ENCODE measurements at regions not wholly inside any gene's neighbourhood (a gene's known extent, or its start where the extent isn't known, plus 50 kb on each side); places are given as distances from the start of the nearest gene placed in this dataset.

- Histone ChIP-seq H3K27ac (ENCODE audit: low read depth, low read length) (no peak overlapping the region), H3K36me3 (ENCODE audit: control insufficient read depth in 1 of 2, insufficient read depth in 2 of 2, low read length in 2 of 2) (no peaks in the 10 kb centered on the region), H3K4me2 (ENCODE audit: low read length) (no peak overlapping the region), H3K27me3 (ENCODE audit: insufficient read depth, low read length) (no peaks in the 10 kb centered on the region), H3K79me2 (ENCODE audit: insufficient read depth, low read length) (no peaks in the 10 kb centered on the region), H3K9ac (ENCODE audit: low read length) (no peak overlapping the region), H3K4me3 (replicated peaks in 1 of 2; ENCODE audit: low read depth in 1 of 2, low read length in 2 of 2) (no peak overlapping the region), H3K9me3 (ENCODE audit: control insufficient read depth in 1 of 2, insufficient read depth in 1 of 2, low read depth in 1 of 2, low read length in 2 of 2) (peaks cover 55 to 68% of the 10 kb centered on the region in 2 experiments; a peak in 3 of 4 replicates), H3K4me1 (ENCODE audit: control insufficient read depth in 1 of 2, insufficient read depth in 2 of 2, low read length in 2 of 2) (no peaks in the 10 kb centered on the region), H3K9me2 (ENCODE audit: insufficient read depth) (no peaks in the 10 kb centered on the region), H4K20me1 (ENCODE audit: insufficient read depth) (no peaks in the 10 kb centered on the region), H2AFZ (ENCODE audit: low read depth, low read length, poor library complexity, severe bottlenecking) (no peak overlapping the region)
- DNase-seq (ENCODE audit: low read depth, low spot score) (no peak), ATAC-seq (no peak)
- no TSS peak for BruUV-seq (replicated peaks)
- TF ChIP-seq MAX (IDR thresholded peaks at IDR 0.05): no peak
- intact Hi-C loops (cut with micrococcal nuclease): no loop called here
- ChIA-PET CTCF (no interaction called here), RAD21 (ENCODE audit: low non-redundant PET in 1 of 2, low total read pairs in 2 of 2, uncharacterized antibody in 2 of 2, unreplicated experiment in 2 of 2) (no interaction called here), POLR2A (no interaction called here)
These were observed 174.2 kb downstream of the KIF2B start for GRCh38 chr17:53996890-53997289.

- ChIA-PET RAD21 (ENCODE audit: low non-redundant PET in 1 of 2, low total read pairs in 2 of 2, uncharacterized antibody in 2 of 2, unreplicated experiment in 2 of 2) (no interaction called here), POLR2A (no interaction called here), CTCF (no interaction called here)
- no peaks in the 10 kb centered on the region for H3K4me1 ChIP-seq (ENCODE audit: control insufficient read depth in 1 of 2, insufficient read depth in 2 of 2, low read length in 2 of 2)
- no peak for DNase-seq (ENCODE audit: low read depth, low spot score)
- no peaks in the 10 kb centered on the region; a peak in 1 of 4 replicates for H3K36me3 ChIP-seq (ENCODE audit: control insufficient read depth in 1 of 2, insufficient read depth in 2 of 2, low read length in 2 of 2)
- no peaks in the 10 kb centered on the region for H3K9me2 ChIP-seq (ENCODE audit: insufficient read depth)
- no peak overlapping the region for H3K4me2 ChIP-seq (ENCODE audit: low read length)
- H3K27me3 ChIP-seq (ENCODE audit: insufficient read depth, low read length): no peaks in the 10 kb centered on the region
- H3K4me3 ChIP-seq (replicated peaks in 1 of 2; ENCODE audit: low read depth in 1 of 2, low read length in 2 of 2): no peak overlapping the region
- no peak overlapping the region for H3K9ac ChIP-seq (ENCODE audit: low read length)
- TF ChIP-seq ZNF274 (IDR thresholded peaks at IDR 0.05; ENCODE audit: low read depth, low read length): no peak
- ATAC-seq: no peak
- H2AFZ ChIP-seq (ENCODE audit: low read depth, low read length, poor library complexity, severe bottlenecking): no peak overlapping the region
- H3K27ac ChIP-seq (ENCODE audit: low read depth, low read length): no peak overlapping the region
- BruUV-seq (replicated peaks): no TSS peak
- intact Hi-C loops (cut with micrococcal nuclease): no loop called here
- no peaks in the 10 kb centered on the region for H3K79me2 ChIP-seq (ENCODE audit: insufficient read depth, low read length)
- H3K9me3 ChIP-seq (ENCODE audit: control insufficient read depth in 1 of 2, insufficient read depth in 1 of 2, low read depth in 1 of 2, low read length in 2 of 2): peaks cover 35 to 40% of the 10 kb centered on the region in 2 experiments; a peak in 2 of 4 replicates
- H4K20me1 ChIP-seq (ENCODE audit: insufficient read depth): no peaks in the 10 kb centered on the region
These were observed 185.1 kb downstream of the KIF2B start for GRCh38 chr17:54007855-54008254.

GRCh38 chr17:54009502-54009901 lies 186.8 kb downstream of the KIF2B start:
- H3K4me1 ChIP-seq (ENCODE audit: control insufficient read depth in 1 of 2, insufficient read depth in 2 of 2, low read length in 2 of 2): no peaks in the 10 kb centered on the region
- ChIA-PET POLR2A (no interaction called here), CTCF (no interaction called here), RAD21 (ENCODE audit: low non-redundant PET in 1 of 2, low total read pairs in 2 of 2, uncharacterized antibody in 2 of 2, unreplicated experiment in 2 of 2) (no interaction called here)
- peaks cover 34 to 51% of the 10 kb centered on the region in 2 experiments; a peak in 2 of 4 replicates for H3K9me3 ChIP-seq (ENCODE audit: control insufficient read depth in 1 of 2, insufficient read depth in 1 of 2, low read depth in 1 of 2, low read length in 2 of 2)
- no peak overlapping the region for H2AFZ ChIP-seq (ENCODE audit: low read depth, low read length, poor library complexity, severe bottlenecking)
- H3K4me2 ChIP-seq (ENCODE audit: low read length): no peak overlapping the region
- H3K27ac ChIP-seq (ENCODE audit: low read depth, low read length): no peak overlapping the region
- H3K27me3 ChIP-seq (ENCODE audit: insufficient read depth, low read length): no peaks in the 10 kb centered on the region
- ATAC-seq (no peak), DNase-seq (ENCODE audit: low read depth, low spot score) (no peak)
- H3K4me3 ChIP-seq (replicated peaks in 1 of 2; ENCODE audit: low read depth in 1 of 2, low read length in 2 of 2): no peak overlapping the region
- no peaks in the 10 kb centered on the region for H3K79me2 ChIP-seq (ENCODE audit: insufficient read depth, low read length)
- intact Hi-C loops (cut with micrococcal nuclease): no loop called here
- BruUV-seq (replicated peaks): no TSS peak
- H3K36me3 ChIP-seq (ENCODE audit: control insufficient read depth in 1 of 2, insufficient read depth in 2 of 2, low read length in 2 of 2): no peaks in the 10 kb centered on the region; a peak in 1 of 4 replicates
- no peaks in the 10 kb centered on the region for H3K9me2 ChIP-seq (ENCODE audit: insufficient read depth)
- H4K20me1 ChIP-seq (ENCODE audit: insufficient read depth): no peaks in the 10 kb centered on the region
- H3K9ac ChIP-seq (ENCODE audit: low read length): no peak overlapping the region
- TF ChIP-seq CTCF (IDR thresholded peaks at IDR 0.05 in 2 of 3, conservative IDR thresholded peaks at IDR 0.05 in 1 of 3; ENCODE audit: borderline replicate concordance in 1 of 3, insufficient read depth in 1 of 3, low read depth in 2 of 3, low read length in 2 of 3): no peak
- no peak for TF ChIP-seq YY1 (IDR thresholded peaks at IDR 0.05; ENCODE audit: extremely low read depth, insufficient replicate concordance, low read depth, low read length)
- no peak for TF ChIP-seq ATF3 (IDR thresholded peaks at IDR 0.05)
- TF ChIP-seq ZBTB33 (IDR thresholded peaks at IDR 0.05; ENCODE audit: extremely low read depth, insufficient replicate concordance, low read length): no peak
- TF ChIP-seq CBX3 (IDR thresholded peaks at IDR 0.05; ENCODE audit: low read depth): no peak
- TF ChIP-seq ZNF274 (IDR thresholded peaks at IDR 0.05; ENCODE audit: low read depth, low read length): no peak
- TF ChIP-seq EZH2phosphoT487 (IDR thresholded peaks at IDR 0.05; ENCODE audit: borderline replicate concordance): no peak
- TF ChIP-seq FOSL1 (IDR thresholded peaks at IDR 0.05; ENCODE audit: low read depth): no peak
